Ovary (tissue), 7 donors: ENCODE measurements at regions not wholly inside any gene's neighbourhood (a gene's known extent, or its start where the extent isn't known, plus 50 kb on each side); places are given as distances from the start of the nearest gene placed in this dataset.

Experiments used
- DNase-seq, 5 donors: peaks; one replicate each; pipeline ENCODE4 v3.0.0-alpha.2; 2019 to 2020
- H3K27ac ChIP-seq, 2 donors: fragments of 200-600 bp; one replicate each; pipeline versions ENCODE4 v1.5.1 to v1.8.0; 2019 to 2022
- H3K27me3 ChIP-seq: fragments of 200-600 bp; one replicate; pipeline ENCODE4 v1.8.0; 2022
- H3K36me3 ChIP-seq: fragments of 200-600 bp; sonication (generic); one replicate; pipeline ENCODE4 v1.5.1; 2019
- H3K4me1 ChIP-seq: one replicate; pipeline ENCODE4 v1.8.1; 2013; ENCODE audit warnings: mild to moderate bottlenecking, moderate library complexity; ENCODE audit not compliant: insufficient read depth
- H3K4me3 ChIP-seq: fragments of 200-600 bp; sonication (generic); one replicate; pipeline ENCODE4 v1.5.1; 2017
- H3K9me3 ChIP-seq, 2 donors: fragments of 200-600 bp in 1 of 2; sonication (generic) in 1 of 2; one replicate each; pipeline versions ENCODE4 v1.5.1 to v1.8.1; 2013 to 2019; ENCODE audit warnings: mild to moderate bottlenecking in 1 of 2, moderate library complexity in 1 of 2
- CTCF ChIP-seq, 3 donors: fragments of 450-650 bp in 2 of 3; fragments of 200-600 bp in 1 of 3; IDR thresholded peaks; one replicate each; pipeline versions ENCODE4 v1.5.1 to v1.8.0; 2016 to 2022; ENCODE audit warnings: antibody characterized with exemption in 3 of 3, mild to moderate bottlenecking in 1 of 3
- EP300 ChIP-seq: sonication (generic); formaldehyde crosslinking; IDR thresholded peaks from one replicate; pipeline ENCODE4 v1.6.1; 2017; ENCODE audit warnings: antibody characterized with exemption
- POLR2A ChIP-seq: fragments of 450-650 bp; IDR thresholded peaks from one replicate; pipeline ENCODE4 v1.6.1; 2017; ENCODE audit warnings: antibody characterized with exemption, mild to moderate bottlenecking, moderate library complexity
- WGBS, 3 donors: extraction: QIAGEN DNeasy Blood & Tissue Kit in 1 of 3; methylation state at CpG; one replicate each; pipeline versions ENCODE4 v1.1.5 to v1.1.7; 2013 to 2017; 5-methylcytosine and 5-hydroxymethylcytosine counted together
- intact Hi-C, 4 donors: fragments of 100-400 bp; cut with DNase I; formaldehyde crosslinking; loops; one replicate each; pipeline versions ENCODE4 v1.11.0 to v1.15.1; 2022 to 2023
- donor health status: DM: no; HTN: no; CAD: no; lungs with moderate emphysema.
- donor health status: DM: no; HTN: no; CAD: no.
- donor health status: Bipolar disorder and iron deficiency.
- donor health status: DM: no; HTN: no; CAD: no.
- donor health status: DM: yes; HTN: yes; CAD: no.

GRCh38 chr3:161657786-161658185 lies 161.2 kb downstream of the OTOL1 start:
- no peak for TF ChIP-seq POLR2A
- no peak for TF ChIP-seq CTCF (IDR thresholded peaks at IDR 0.05)
- TF ChIP-seq EP300, result no peak
- Histone ChIP-seq H3K27me3 (no peaks in the 10 kb centered on the region), H3K4me1 (no peaks in the 10 kb centered on the region), H3K27ac (no peak overlapping the region), H3K9me3 (no peaks in the 10 kb centered on the region), H3K4me3 (no peak overlapping the region), H3K36me3 (no peaks in the 10 kb centered on the region)
- intact Hi-C loops, result no loop called here
- WGBS, 3 donors, result 28 to 43% (median 37%) methylated on average over 1 of the region's 1 CpG
- DNase-seq, result no peak

GRCh38 chr3:161671141-161671540 lies 174.5 kb downstream of the OTOL1 start:
- H3K27ac ChIP-seq, result no peak overlapping the region
- 74 to 86% (median 81%) methylated on average over 2 of the region's 2 CpGs for WGBS, 3 donors
- no peaks in the 10 kb centered on the region for H3K9me3 ChIP-seq
- H3K27me3 ChIP-seq, result no peaks in the 10 kb centered on the region
- H3K36me3 ChIP-seq, result no peaks in the 10 kb centered on the region
- no peak overlapping the region for H3K4me3 ChIP-seq
- intact Hi-C loops, result no loop called here
- H3K4me1 ChIP-seq, result no peaks in the 10 kb centered on the region
- DNase-seq, result no peak
- TF ChIP-seq POLR2A, result no peak
- no peak for TF ChIP-seq CTCF (IDR thresholded peaks at IDR 0.05)
- TF ChIP-seq EP300, result no peak

GRCh38 chr3:161672478-161672877 lies 175.9 kb downstream of the OTOL1 start:
- DNase-seq, result no peak
- Histone ChIP-seq H3K4me1 (no peaks in the 10 kb centered on the region), H3K4me3 (no peak overlapping the region), H3K36me3 (no peaks in the 10 kb centered on the region), H3K27ac (no peak overlapping the region), H3K27me3 (no peaks in the 10 kb centered on the region), H3K9me3 (no peaks in the 10 kb centered on the region)
- TF ChIP-seq CTCF (IDR thresholded peaks at IDR 0.05), result no peak
- TF ChIP-seq EP300, result no peak
- TF ChIP-seq POLR2A, result no peak
- intact Hi-C loops, result no loop called here
- WGBS, 3 donors, result 56 to 63% (median 62%) methylated on average over 4 of the region's 4 CpGs

DNA sequence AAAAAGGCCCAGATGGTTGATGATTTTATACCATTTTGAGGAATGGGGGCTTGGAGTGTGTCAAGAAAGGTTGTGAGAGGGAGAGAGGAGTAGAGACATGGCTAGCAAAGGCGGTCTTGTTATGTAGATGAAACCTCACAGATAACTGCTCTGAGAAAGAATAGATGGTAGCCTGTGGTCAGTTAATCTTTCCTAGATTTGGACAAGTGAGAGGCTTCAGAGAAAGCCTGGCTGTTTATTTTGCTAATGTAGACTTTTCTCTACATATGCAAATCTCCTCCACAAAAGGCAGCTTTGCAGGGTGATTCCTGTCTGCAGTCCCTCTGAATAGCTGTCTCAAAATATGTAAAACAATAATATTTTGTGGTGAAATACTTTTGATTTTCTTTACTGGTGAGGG lies 177.3 kb downstream of the OTOL1 start:
- Histone ChIP-seq H3K4me1 (no peaks in the 10 kb centered on the region), H3K4me3 (no peak overlapping the region)
- WGBS, 3 donors, result 81 to 89% (median 84%) methylated on average over 1 of the region's 1 CpG

More for the DNA sequence above, 177.3 kb downstream of the OTOL1 start:
- H3K27ac ChIP-seq, result no peak overlapping the region
- TF ChIP-seq CTCF (IDR thresholded peaks at IDR 0.05), result no peak
- no peak for TF ChIP-seq EP300
- no peak for TF ChIP-seq POLR2A
- no peaks in the 10 kb centered on the region for H3K27me3 ChIP-seq
- DNase-seq, result no peak
- no peaks in the 10 kb centered on the region for H3K9me3 ChIP-seq
- no peaks in the 10 kb centered on the region for H3K36me3 ChIP-seq
- intact Hi-C loops, result no loop called here
